ENCODE measurements at regions not wholly inside any gene's neighbourhood (a gene's known extent, or its start where the extent isn't known, plus 50 kb on each side); places are given as distances from the start of the nearest gene placed in this dataset.
"Not testable (repeated sequence)": the region's sequence is repeated elsewhere in the genome, so short reads cannot be mapped to it uniquely, and the experiment has no call there.

DNA sequence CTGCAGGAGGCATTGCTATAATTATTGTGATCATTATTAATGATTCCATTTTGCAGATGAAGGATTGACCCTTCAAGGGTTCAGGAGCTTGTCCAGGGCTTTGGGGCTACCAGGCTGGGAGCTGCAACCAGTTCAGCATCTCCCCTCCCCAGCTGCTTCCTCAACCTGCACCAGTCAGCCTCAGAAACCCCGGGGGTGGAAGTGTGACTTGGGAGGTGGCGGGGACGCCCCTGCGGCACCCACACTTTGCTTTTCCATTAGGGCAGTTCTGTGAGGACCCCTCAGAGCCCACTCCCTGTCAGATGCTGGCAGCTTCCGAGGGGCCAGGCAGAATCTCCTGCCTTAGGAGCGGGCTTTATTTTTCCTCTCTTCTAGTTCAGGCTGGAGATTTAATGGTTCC is 85.6 kb downstream of the OLFM1 start:
- no peak for DNase-seq (ENCODE audit: low spot score)
- FAIRE-seq: no peak

DNA sequence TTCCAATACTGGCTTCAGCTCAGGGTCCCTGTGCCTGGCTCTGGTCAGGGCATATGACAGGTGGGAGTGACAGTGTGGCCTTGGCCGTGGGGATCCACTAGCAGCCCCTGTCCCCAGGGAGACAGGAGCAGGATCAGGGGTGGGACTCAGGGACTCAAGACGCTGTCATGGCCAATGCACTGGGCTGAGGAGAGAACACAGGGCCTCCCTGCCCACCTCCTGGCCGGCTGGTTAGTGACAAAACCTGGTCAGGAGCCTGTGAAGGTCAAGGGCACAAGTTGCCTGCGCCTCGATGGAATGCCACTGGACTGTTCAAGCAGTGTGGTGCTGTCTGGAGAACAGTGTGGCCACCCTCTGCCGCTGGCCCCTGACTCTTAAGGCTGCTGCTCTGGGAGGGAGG is 86.8 kb downstream of the OLFM1 start:
- FAIRE-seq (no peak), DNase-seq (ENCODE audit: low spot score) (no peak)

DNA sequence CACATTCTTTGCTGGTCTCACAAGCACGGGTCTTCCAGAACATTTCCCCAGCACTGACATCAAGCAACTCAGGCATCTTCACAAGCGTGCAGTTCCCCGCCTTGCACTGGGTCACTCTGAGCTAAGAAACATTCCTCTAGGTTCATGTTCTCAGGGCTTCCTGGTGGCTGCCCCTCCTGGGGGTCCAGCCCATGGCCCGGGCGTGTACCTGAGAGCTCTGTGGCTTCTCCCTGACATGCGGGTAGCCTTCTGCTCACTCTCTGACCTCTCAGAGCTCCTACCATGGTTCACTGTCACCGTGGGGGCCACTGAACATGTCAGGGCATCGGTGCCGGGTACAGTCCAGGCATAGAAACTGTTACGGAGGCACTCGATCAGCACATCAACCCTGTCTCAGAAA is 87.5 kb downstream of the OLFM1 start:
- FAIRE-seq (no peak), DNase-seq (ENCODE audit: low spot score) (no peak)

DNA sequence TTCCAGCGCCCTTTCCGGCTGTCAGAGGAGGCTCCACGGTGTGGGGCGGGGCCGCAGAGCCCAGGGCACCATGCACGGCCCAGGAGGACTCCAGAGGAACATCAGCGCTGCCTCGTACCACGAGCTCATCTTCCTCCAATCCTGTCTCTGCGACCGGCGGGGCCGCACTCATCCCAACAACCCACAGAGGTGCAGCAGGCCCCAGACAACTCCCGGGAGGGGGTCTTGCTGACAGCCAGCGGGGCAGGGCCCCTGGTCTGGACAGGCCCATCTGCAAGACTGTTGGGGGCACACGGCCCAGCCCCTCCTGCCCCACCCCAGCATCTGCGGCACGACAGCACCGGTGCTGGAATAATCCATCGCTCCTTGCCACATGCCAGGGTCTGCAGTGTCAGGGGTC is 88.8 kb downstream of the OLFM1 start:
- FAIRE-seq (no peak), DNase-seq (ENCODE audit: low spot score) (no peak)

DNA sequence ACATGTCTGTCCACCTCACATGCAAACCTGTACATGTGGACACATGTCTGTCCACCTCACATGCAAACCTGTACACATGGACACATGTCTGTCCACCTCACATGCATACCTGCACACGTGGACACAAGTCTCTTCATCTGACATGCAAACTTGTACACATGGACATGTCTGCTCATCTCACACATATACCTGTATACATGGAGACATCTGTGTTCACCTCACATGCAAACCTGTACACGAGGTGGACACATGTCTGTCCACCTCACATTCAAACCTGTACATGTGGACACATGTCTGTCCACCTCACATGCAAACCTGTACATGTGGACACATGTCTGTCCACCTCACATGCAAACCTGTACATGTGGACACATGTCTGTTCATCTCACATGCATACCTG is 90.1 kb downstream of the OLFM1 start:
- FAIRE-seq; DNase-seq (ENCODE audit: low spot score): not testable (repeated sequence)

DNA sequence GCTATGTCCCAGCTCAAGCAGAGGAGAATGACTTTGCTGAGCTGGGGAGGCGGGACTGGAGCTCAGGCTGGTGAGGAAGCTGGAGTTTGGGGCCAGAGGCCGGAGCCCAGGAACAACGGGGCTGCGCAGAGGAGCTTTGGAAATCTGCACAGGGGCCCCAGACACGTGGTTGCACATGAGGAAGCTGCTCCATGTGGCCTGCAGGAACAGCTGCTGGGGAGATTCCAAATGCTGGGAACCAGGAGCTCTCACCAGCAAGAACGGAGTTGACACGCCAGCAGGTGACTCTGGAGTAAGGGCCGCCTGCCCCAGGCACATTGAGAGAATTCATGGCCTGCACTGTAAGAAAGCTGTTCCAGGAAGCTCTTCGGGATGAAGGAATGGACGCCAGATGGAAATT is 91.0 kb downstream of the OLFM1 start:
- DNase-seq (ENCODE audit: low spot score): no peak
- FAIRE-seq: no peak

DNA sequence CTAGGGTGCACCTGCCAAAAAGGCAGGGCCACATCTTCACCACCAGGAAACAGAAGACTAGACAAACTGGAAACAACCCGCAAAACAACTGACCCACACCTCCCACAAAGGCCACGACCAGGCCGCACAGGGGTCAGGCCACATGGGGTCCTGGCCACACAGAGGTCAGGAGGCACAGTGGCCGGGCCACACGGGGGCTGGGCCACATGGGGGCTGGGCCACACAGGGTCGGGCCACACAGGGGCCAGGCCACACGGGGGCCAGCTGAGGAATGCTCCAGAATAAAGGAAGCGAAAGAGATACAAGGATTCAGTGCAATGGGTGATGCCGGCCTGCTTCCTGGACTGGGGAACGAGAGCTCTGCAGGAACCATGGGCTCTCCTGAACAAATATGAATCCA is 91.6 kb downstream of the OLFM1 start:
- FAIRE-seq (no peak), DNase-seq (ENCODE audit: low spot score) (no peak)

DNA sequence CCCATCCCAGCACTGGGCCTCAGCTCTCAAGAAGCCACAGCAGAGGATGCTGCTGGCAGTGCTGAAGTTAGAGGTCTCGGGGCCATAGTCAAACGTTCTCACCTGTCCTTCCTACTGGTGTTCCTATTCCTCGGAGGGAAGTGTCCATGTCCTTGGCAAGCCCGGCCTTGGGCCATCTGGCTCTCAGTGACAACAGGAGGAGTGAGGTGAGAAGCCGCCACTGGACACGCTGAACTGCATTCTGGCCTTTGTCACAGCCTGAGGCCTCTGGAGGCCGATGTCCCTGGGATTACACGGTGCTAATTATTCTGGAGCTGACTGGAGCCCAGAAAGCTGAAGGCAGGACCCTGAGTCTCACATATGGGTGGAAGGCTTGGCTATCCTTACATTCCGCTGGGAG is 92.5 kb downstream of the OLFM1 start:
- FAIRE-seq (no peak), DNase-seq (ENCODE audit: low spot score) (no peak)

DNA sequence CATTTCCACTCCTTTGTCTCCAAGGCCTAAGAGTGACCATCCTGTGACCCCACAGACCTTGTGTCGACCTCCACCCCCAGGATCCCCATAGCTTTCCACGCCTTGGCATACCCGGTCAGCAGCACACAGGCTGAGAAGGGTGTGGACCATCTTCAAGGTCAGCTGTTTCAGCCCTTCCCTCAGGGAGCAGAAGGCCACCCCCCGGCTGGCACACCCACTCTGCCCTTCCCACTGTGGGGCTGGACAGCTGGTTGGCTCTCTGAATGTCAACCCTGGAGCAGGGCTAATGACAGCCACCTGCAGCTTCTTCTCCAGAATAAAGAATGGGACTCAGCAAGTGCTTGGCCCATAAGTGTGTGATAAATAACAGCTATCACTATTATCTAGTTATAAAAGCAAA is 93.1 kb downstream of the OLFM1 start:
- FAIRE-seq (no peak), DNase-seq (ENCODE audit: low spot score) (no peak)

DNA sequence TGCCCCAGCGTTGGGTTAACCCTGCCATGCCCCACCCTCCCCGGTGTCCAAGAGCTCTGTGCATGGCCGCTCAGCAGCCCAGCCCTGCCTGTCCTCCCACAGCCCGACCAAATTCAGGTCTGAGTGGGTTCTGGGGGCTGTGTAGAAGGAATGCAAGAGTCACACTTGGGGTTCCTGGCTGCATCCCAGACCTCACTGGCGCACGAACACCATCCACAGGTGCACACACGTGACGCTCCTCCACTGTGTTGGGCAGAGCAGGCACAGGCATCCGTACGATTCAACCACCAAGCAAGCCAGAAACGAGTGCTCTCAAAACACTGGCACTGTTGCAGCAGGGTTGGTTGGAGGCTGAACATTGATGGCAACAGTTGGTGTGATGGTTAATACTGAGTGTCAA is 93.9 kb downstream of the OLFM1 start:
- FAIRE-seq (no peak), DNase-seq (ENCODE audit: low spot score) (no peak)

DNA sequence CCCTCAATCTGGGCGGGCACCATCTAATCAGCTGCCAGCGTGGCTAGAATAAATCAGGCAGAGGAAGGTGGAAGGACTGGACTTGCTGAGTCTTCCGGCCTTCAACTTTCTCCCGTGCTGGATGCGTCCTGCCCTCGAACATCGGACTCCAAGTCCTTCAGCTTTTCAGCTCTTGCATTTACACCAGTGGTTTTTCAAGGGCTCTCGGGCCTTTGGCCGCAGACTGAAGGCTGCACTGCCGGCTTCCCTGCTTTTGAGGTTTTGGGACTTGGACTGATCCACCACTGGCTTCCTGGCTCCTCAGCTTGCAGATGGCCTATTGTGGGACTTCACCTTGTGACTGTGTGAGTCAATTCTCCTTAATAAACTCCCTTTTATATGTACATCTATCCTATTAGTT is 94.4 kb downstream of the OLFM1 start:
- DNase-seq (ENCODE audit: low spot score); FAIRE-seq: not testable (repeated sequence)

DNA sequence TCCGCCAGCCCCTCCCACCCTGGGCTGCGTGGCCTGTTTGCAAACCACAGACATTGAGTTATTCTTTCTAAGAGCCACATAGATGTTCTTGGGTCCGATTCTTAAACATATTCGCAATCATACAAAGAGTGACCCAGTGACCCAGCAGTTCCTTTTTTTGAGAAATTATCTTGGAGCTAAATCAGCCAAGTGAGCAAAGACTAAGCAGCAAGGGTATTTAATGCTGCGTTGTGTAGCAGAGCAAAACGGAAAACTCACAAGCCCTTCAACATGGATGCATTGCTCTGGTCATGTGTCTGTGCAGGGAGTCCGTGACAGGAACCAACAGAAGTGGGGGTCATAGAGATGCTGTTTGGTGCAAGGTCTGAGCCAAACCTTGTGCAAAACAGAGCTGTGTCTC is 95.6 kb downstream of the OLFM1 start:
- DNase-seq (ENCODE audit: low spot score) (no peak), FAIRE-seq (no peak)

DNA sequence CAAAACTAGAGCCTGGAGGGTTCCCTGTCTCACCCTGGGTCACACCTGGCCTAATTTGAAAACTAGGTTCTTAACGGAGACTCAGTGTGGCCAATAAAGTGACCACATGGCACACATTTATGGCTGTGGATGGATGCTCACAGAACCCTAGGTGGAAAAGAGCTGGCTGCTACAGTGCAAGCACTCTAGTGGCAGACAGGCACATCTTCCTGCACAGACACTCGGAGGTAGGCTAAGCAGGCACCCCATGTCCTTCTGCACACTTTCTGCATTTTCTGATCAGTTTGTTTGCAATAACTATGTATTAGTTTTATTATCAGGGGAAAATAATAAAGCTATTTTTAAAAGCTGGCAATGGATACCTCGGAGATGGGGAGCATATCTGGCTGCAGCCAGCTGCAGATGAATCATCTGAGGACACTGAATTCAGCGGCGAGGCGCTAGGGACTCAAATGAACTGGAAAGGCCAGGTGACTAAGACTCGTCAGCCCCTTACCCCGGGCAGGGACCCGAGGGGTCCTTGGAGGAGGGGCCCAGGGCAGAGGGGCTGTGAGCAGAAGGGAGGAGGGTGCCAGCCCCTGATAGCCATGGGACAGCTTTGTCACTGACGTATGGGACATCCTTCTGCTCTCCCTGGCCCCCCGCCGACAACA is 96.2 kb downstream of the OLFM1 start:
- no peak for DNase-seq (ENCODE audit: low spot score)
- no peak for FAIRE-seq

DNA sequence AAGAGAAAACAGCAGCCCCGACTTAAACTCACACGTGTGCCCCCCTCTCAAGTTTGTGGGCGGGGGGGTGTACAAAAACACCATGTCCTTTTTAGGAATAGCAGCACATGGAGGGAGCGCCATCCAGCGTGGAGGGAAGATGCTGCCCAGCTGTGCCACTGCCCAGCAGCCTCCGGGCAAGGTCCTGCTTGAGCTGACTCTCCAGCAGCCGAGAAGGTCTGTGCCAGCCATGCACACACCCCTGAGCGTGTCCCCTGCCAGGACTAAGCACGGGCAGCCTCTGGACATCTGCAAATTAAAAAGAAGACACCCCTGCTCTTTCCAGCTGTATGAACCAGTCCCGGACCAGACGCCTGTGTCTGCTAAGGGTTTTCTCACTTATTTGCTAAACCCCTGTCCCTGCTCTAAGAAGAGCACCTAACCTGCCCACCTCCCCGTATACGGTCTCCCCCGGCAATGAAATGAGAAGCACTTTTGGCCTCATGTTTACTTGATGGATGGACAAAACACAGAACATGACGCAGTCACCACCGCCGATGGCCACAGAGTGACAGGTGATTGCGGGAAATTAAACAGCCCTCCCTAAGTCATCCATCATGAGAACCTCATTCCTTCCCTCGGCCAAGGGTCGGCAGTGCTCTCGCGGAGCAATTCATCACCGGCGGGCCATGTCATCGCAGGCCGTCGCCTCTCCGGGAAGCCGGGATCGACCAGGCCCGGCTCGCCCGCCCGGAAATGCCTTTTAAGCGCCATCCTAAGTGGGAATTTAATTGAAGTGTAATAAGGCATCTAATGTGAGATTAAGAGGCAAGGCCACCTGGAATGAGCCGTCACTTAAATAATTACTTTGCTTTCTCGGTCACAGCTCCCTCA is 96.9 kb downstream of the OLFM1 start:
- FAIRE-seq (no peak), DNase-seq (ENCODE audit: low spot score) (no peak)

DNA sequence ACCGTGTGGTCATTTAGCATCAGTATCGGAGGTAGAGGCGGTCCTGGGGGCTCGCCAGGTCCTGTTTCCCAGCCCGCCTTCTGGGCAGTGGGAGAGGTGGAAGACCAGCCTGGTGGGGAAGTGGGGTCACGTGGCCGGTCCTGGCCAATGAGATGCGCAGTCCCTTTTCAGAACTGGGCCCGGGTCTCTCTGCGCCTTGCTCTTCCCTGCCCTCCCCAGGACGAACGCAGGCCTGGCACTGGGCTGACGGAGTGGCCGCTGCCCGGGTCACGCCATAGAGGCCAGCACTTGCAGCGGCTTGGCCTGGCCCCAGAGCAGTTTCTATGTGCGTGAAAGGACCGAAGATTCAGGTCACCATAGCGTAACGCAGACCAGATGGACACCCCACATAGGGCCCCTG is 97.6 kb downstream of the OLFM1 start:
- FAIRE-seq: no peak
- no peak for DNase-seq (ENCODE audit: low spot score)

DNA sequence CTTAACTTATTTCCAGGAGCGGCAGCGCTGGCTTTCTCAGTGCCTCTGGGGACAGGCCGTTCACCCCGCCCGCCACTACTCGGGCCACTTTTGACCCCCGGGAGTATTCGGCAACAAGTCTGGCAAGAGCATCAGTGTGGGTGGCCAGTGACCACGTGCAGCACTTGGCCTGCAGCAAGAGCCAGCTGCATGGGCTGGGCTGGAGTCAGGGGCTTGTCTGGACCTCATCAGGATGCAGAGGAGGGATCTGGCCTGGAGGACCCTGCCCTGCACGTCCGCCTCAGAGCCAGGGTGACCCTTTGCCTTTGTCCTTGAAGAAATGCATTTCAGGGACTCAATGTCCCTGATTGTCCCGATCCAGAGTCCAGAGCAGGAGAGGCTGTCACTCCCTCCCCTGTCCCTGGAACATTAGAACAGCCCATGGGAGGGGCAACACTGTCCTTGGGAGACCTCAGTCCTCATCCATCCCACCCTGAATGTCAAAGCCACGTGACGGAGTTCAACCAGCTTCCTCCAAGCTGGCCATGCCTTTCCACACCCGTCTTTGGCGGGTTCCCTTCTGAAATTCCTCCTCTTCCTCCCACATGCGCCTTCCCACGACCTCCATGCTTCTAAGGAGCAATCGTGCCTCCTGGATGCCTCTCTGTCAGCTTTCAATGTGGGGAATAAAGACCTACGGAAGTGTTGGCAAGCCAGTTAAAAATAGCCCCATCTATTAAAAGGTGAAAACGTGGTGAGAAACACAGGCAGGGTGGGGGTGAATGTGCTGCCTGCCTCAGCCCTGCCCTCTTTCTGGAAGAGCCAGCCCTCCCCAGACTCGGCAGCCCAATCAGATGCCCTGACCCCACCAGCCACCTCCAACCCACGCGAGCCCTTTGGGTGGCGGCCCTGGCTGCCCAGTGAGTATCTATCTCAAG is 99.0 kb downstream of the OLFM1 start:
- DNase-seq (ENCODE audit: low spot score) (no peak), FAIRE-seq (no peak)

DNA sequence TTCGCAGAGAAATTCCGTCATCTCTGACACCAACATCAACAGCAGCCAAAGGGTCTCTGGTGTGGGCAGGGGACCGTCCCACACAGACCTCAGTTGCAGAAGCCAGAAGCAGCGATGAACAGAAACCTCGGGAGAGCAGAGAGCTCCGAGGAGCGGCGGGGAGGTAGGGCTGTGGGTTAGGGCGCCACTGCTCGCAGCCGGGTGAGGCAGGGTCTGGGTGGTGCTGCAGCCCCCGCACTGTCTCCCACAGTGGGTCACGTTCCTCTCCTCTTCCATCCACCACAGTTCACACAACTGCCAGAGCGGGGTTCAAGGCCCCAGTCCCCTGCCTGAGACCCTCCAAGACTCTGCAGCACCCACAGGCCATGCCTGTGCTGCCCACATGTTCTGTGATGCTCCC is 99.9 kb downstream of the OLFM1 start:
- FAIRE-seq (no peak), DNase-seq (ENCODE audit: low spot score) (no peak)

DNA sequence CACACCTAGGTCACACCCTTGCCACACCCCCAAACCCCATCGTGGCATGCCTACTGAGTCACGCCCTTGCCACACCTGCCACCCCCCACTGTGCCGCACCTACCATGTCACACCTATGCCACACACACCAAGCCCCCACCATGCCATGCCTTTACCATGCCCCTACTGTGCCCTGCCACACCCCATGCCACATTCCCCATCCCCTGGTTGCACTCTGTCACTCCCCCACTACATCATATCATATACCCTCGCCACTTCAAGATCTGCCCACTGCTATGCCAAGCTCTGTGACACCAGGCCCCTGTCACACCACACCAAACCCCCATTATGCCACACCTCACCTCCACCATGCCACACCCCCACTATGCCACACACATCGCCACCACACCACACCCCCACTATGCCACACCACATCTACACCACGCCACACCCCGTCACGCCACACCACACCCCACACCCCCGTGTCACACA is 101.2 kb downstream of the OLFM1 start:
- FAIRE-seq: no peak
- no peak for DNase-seq (ENCODE audit: low spot score)

DNA sequence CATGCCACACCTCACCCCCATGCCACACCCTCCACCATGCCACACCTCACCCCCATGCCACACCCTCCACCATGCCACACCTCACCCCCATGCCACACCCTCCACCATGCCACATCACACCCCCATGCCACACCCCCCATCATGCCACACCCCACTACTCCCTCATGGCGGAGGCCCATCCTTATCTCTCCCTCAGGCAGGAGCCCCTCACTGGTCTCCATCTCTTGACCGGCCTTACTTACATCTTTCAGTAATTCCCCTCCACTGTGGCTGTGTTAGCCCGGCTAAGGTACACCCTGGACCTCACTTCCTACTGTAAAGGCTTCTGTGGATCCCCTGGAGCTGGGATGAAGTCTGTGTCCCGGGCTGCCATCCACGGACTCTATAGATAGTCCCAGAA is 102.0 kb downstream of the OLFM1 start:
- DNase-seq (ENCODE audit: low spot score) (no peak), FAIRE-seq (no peak)

DNA sequence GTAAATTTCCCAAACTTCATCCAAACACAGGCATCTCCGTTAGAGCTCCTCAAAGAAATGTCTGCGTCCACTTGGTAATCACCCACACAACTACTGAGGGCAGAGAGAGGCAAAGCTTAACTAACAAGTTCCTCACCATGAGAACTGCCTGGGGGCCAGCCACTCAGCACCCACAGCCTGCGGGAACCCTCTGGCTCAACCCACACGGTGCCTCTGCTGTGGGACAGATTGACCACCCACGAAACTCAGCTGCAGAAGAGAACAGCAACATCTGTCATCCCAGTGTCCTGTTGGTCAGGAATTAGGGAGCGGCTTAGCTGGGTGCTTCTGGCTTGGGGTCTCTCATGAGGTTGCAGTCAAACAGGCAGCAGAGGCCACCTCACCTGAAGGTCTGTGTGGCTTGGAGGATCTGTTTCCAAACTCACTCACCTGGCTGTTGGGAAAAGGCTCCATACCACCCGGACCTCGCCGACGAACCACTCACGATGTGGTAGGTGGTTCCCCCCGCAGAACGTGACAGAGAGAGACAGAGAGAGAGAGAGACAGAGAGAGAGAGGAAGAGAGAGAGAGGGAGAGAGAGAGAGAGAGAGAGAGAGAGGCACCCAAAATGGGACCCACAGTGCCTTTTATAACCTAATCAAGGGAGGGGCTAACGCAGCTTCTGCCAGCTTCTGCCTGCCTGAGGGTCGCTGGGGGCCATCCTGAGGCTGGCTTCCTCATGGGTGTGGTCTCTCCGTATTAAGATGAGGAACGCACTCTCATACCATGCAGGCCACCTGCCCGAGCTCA is 103.5 kb downstream of the OLFM1 start:
- no peak for FAIRE-seq
- DNase-seq (ENCODE audit: low spot score): no peak

DNA sequence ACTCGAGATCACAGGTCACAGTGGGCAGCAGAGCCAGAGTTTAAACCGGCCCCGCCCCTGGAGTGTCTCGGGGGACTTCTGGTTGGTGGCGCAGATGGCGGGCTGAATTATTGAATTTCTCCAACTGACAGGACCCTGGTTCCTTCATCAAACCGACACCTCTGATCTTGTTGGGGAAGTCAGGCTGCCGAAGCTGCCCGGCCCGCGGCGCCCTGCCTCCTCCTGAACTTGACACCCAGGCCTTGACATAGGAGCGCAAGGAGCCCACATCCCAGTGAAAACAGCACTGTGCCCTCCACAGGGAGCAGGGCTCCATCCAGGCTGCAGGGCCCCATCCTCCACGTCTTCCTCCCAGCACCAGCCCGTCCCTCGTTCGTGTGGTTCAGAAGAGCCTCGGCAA is 105.2 kb downstream of the OLFM1 start:
- DNase-seq (ENCODE audit: low spot score) (no peak), FAIRE-seq (no peak)
